ENCODE measurements at regions not wholly inside any gene's neighbourhood (a gene's known extent, or its start where the extent isn't known, plus 50 kb on each side); places are given as distances from the start of the nearest gene placed in this dataset.

GRCh38 chr18:22494771-22495170 is 77.1 kb upstream of the CTAGE1 start:
- no peaks in the 10 kb centered on the region for H3K79me2 ChIP-seq (ENCODE audit: insufficient read depth, low read length)
- H3K36me3 ChIP-seq (ENCODE audit: low read length), result no peaks in the 10 kb centered on the region
- no peak overlapping the region for H3K27ac ChIP-seq (ENCODE audit: low read depth, low read length)
- no peaks in the 10 kb centered on the region for H3F3A ChIP-seq (ENCODE audit: insufficient read depth)
- TF ChIP-seq EZH2phosphoT487 (conservative IDR thresholded peaks at IDR 0.05; ENCODE audit: low read length) (no peak), CTCF (IDR thresholded peaks at IDR 0.05; ENCODE audit: insufficient read depth, low read length, poor library complexity, severe bottlenecking) (no peak)
- no peak overlapping the region for H3K9ac ChIP-seq (ENCODE audit: low read length)
- H3K9me2 ChIP-seq (replicated peaks; ENCODE audit: insufficient read depth, low read length), result no peaks in the 10 kb centered on the region
- H3K4me3 ChIP-seq (ENCODE audit: insufficient read depth, low read length, poor library complexity, severe bottlenecking), result no peak overlapping the region
- no peaks in the 10 kb centered on the region for H3K27me3 ChIP-seq (ENCODE audit: low read length)
- no peak overlapping the region for H2AFZ ChIP-seq (ENCODE audit: low read depth, low read length, severe bottlenecking)
- H3K9me3 ChIP-seq (ENCODE audit: insufficient read depth, low read length), result no peaks in the 10 kb centered on the region
- H4K20me1 ChIP-seq (ENCODE audit: low read depth, low read length), result no peaks in the 10 kb centered on the region
- no peak overlapping the region for H3K4me2 ChIP-seq (ENCODE audit: low read depth, low read length, poor library complexity, severe bottlenecking)

- H3K4me3 ChIP-seq (ENCODE audit: insufficient read depth, low read length, poor library complexity, severe bottlenecking), result no peak overlapping the region
- H2AFZ ChIP-seq (ENCODE audit: low read depth, low read length, severe bottlenecking), result no peak overlapping the region
- TF ChIP-seq CTCF (IDR thresholded peaks at IDR 0.05; ENCODE audit: insufficient read depth, low read length, poor library complexity, severe bottlenecking) (no peak), EZH2phosphoT487 (conservative IDR thresholded peaks at IDR 0.05; ENCODE audit: low read length) (no peak)
- H3K27me3 ChIP-seq (ENCODE audit: low read length), result no peaks in the 10 kb centered on the region
- H3K79me2 ChIP-seq (ENCODE audit: insufficient read depth, low read length), result no peaks in the 10 kb centered on the region
- H4K20me1 ChIP-seq (ENCODE audit: low read depth, low read length), result no peaks in the 10 kb centered on the region
- H3K9me2 ChIP-seq (replicated peaks; ENCODE audit: insufficient read depth, low read length), result no peaks in the 10 kb centered on the region
- H3K27ac ChIP-seq (ENCODE audit: low read depth, low read length), result no peak overlapping the region
- no peaks in the 10 kb centered on the region for H3F3A ChIP-seq (ENCODE audit: insufficient read depth)
- H3K9me3 ChIP-seq (ENCODE audit: insufficient read depth, low read length), result no peaks in the 10 kb centered on the region
- H3K4me2 ChIP-seq (ENCODE audit: low read depth, low read length, poor library complexity, severe bottlenecking), result no peak overlapping the region
- H3K36me3 ChIP-seq (ENCODE audit: low read length), result no peaks in the 10 kb centered on the region
- H3K9ac ChIP-seq (ENCODE audit: low read length), result no peak overlapping the region
Observed at GRCh38 chr18:22499421-22499820, 81.7 kb upstream of the CTAGE1 start.

- Histone ChIP-seq H3K36me3 (ENCODE audit: low read length) (no peaks in the 10 kb centered on the region), H2AFZ (ENCODE audit: low read depth, low read length, severe bottlenecking) (no peak overlapping the region), H3K27ac (ENCODE audit: low read depth, low read length) (no peak overlapping the region), H3K9me2 (replicated peaks; ENCODE audit: insufficient read depth, low read length) (no peaks in the 10 kb centered on the region), H3K4me2 (ENCODE audit: low read depth, low read length, poor library complexity, severe bottlenecking) (no peak overlapping the region), H3K9me3 (ENCODE audit: insufficient read depth, low read length) (no peaks in the 10 kb centered on the region), H3K79me2 (ENCODE audit: insufficient read depth, low read length) (no peaks in the 10 kb centered on the region), H3K4me3 (ENCODE audit: insufficient read depth, low read length, poor library complexity, severe bottlenecking) (no peak overlapping the region), H4K20me1 (ENCODE audit: low read depth, low read length) (no peaks in the 10 kb centered on the region), H3K27me3 (ENCODE audit: low read length) (no peaks in the 10 kb centered on the region), H3F3A (ENCODE audit: insufficient read depth) (no peaks in the 10 kb centered on the region), H3K9ac (ENCODE audit: low read length) (no peak overlapping the region)
- TF ChIP-seq EZH2phosphoT487 (conservative IDR thresholded peaks at IDR 0.05; ENCODE audit: low read length), result no peak
- TF ChIP-seq CTCF (IDR thresholded peaks at IDR 0.05; ENCODE audit: insufficient read depth, low read length, poor library complexity, severe bottlenecking), result no peak
Observed at GRCh38 chr18:22503803-22504202, 86.1 kb upstream of the CTAGE1 start.
